ENCODE measurements at regions not wholly inside any gene's neighbourhood (a gene's known extent, or its start where the extent isn't known, plus 50 kb on each side); places are given as distances from the start of the nearest gene placed in this dataset.

DNA sequence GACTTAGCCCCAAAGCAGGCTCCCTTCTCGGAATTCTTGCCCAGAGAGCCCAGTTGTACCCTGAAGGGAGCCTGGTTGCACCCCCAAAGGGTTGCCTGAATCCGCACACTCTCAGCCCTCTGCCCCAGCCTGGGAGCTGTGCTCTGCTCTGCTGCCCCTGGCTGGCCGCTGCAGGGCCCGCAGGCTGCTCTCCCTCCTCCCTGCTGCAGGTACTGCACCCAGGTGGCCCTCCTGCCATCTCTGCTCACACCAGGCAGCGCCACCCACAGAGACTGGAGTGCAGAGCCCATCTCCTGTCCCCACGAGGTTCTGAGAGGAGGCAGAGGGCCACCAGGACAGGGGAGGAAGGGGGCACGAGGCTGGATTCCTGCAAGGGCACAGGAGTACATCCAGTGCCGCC is 134.2 kb upstream of the NSMCE3 start:
- TF ChIP-seq, protein P1, sequence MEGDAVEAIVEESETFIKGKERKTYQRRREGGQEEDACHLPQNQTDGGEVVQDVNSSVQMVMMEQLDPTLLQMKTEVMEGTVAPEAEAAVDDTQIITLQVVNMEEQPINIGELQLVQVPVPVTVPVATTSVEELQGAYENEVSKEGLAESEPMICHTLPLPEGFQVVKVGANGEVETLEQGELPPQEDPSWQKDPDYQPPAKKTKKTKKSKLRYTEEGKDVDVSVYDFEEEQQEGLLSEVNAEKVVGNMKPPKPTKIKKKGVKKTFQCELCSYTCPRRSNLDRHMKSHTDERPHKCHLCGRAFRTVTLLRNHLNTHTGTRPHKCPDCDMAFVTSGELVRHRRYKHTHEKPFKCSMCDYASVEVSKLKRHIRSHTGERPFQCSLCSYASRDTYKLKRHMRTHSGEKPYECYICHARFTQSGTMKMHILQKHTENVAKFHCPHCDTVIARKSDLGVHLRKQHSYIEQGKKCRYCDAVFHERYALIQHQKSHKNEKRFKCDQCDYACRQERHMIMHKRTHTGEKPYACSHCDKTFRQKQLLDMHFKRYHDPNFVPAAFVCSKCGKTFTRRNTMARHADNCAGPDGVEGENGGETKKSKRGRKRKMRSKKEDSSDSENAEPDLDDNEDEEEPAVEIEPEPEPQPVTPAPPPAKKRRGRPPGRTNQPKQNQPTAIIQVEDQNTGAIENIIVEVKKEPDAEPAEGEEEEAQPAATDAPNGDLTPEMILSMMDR (conservative IDR thresholded peaks at IDR 0.05; ENCODE audit: control insufficient read depth, insufficient read depth, low read depth, low read length), result no peak
- no peak for DNase-seq (ENCODE audit: low read depth)
- H3K4me3 ChIP-seq (ENCODE audit: control insufficient read depth, low read depth, low read length), result no peak overlapping the region

DNA sequence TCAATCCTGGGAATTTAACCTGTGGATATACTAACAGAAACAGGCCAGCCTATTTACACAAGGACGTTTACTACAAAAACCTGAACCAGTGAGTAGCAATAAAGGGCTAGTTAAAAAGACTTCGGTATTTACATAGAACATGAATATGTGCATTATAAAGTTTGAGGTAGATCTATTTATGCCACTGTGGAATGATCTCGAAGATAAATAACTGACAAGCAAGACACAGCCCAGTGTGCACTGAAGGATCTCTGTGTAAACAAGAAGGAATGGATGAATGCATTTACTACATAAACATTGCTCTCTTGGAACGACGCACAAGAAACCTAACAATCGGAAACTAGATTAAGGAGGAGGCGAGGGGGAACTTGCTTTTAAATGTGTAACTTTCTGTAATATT is 132.0 kb upstream of the NSMCE3 start:
- no peak overlapping the region for H3K4me3 ChIP-seq (ENCODE audit: control insufficient read depth, low read depth, low read length)
- DNase-seq (ENCODE audit: low read depth), result no peak
- TF ChIP-seq, protein P1 (conservative IDR thresholded peaks at IDR 0.05; ENCODE audit: control insufficient read depth, insufficient read depth, low read depth, low read length), result no peak

DNA sequence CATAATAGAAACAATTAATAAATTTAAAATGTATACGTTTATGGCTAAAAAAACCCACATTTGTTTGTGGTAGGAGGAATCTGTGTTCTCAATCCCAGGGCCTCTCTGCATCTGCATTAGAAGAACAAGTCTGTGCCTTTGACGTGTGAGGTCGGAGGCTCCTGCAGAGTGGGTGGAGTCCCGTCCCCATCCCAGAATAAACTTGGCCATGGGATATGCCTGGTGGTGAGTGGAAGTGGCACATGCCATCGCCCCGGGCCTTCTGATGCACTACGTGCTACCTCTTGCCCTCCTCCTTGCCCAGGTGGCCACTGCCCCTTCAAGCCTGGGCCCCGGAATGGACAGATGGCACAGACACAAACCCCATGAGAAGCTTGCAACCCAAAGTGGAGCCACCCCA is 131.1 kb upstream of the NSMCE3 start:
- H3K4me3 ChIP-seq (ENCODE audit: control insufficient read depth, low read depth, low read length), result no peak overlapping the region
- no peak for DNase-seq (ENCODE audit: low read depth)
- TF ChIP-seq, protein P1 (conservative IDR thresholded peaks at IDR 0.05; ENCODE audit: control insufficient read depth, insufficient read depth, low read depth, low read length), result no peak

DNA sequence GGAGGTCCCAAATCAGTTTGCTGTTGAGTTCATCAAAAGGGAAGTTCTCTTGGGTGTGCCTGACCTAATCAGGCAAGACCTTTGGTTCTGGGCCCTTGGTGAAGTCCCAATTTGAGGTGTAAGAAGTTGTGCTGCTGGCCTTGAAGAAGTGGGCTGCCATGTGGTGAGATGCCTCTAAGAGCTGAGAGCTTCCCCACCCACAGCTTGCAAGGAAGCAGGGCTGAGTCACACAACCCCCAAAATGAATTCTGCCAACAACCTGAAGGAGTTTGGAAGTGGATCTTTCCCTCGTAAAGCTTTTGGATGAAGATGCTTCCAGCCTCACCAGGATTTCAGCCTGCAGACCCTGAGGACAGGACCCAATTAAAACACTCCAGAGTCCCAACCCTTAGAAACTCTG is 129.3 kb upstream of the NSMCE3 start:
- H3K4me3 ChIP-seq (ENCODE audit: control insufficient read depth, low read depth, low read length), result no peak overlapping the region
- no peak for DNase-seq (ENCODE audit: low read depth)
- TF ChIP-seq, protein P1 (conservative IDR thresholded peaks at IDR 0.05; ENCODE audit: control insufficient read depth, insufficient read depth, low read depth, low read length), result no peak

DNA sequence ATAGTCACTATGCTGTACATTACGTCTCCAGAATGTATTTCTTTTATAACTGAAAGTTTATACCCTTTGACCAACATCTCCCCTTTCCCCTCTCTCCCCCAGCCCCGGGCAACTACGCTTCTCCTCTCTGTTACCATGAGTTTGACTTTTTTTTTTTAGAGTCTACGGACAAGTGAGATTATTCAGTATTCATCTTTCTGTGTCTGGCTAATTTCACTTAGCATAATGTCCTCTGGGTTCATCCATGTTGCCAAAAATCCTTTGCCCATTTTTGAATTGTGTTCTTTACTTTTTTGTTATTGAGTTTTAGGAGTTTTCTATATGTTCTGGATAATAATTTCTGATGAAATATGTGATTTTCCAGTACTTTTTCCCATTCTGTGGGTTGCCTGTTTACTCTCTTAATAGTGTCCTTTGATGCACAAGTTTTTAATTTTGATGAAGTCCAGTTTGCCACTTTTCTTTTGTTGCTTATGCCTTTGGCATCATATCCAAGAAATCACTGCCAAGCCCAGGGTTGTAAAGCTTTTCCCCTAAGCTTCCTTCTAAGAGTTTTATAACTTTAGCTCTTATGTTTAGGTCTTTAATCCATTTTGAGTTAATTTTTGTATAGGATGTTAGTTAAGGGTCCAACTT is 126.7 kb upstream of the NSMCE3 start:
- TF ChIP-seq, protein P1 (conservative IDR thresholded peaks at IDR 0.05; ENCODE audit: control insufficient read depth, insufficient read depth, low read depth, low read length), result no peak
- no peak overlapping the region for H3K4me3 ChIP-seq (ENCODE audit: control insufficient read depth, low read depth, low read length)
- no peak for DNase-seq (ENCODE audit: low read depth)

DNA sequence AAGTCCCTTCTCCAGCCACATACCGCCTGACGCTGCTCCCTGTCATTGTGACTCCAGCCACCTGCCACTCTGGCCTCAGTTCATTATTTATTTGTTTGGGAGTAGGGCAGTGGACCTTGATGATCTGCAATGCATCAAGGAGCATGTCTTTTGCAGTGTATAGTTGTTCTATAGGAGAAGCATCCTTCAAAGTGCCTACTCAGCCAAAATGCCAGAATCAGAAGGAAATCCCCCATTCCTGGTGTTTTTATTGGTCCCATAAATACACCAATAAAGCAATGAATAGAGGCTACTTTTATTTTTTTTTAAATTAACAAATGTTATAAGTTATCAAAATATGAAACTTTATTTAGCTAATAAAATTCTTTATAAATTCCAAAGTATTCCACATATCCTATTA is 123.8 kb upstream of the NSMCE3 start:
- no peak overlapping the region for H3K4me3 ChIP-seq (ENCODE audit: control insufficient read depth, low read depth, low read length)
- TF ChIP-seq, protein P1 (conservative IDR thresholded peaks at IDR 0.05; ENCODE audit: control insufficient read depth, insufficient read depth, low read depth, low read length), result no peak
- no peak for DNase-seq (ENCODE audit: low read depth)

DNA sequence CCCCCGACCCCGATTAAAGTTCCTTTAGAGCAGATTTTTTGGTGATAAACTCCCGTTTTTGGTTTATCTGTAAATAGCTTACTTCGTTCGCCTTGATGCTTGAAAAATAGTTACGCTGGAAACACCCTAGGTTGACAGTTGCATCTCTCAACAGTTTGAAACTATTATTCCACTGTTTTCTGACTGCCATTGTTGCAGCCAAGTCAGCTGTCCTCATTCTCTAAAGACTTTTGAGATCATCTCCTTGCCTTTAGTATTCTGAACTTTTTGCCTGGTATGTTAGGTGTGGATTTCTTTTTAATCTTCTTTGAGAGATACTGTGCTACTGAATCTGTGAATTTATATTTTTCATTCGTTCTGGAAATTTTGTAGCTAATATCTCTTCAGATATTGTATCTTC is 122.7 kb upstream of the NSMCE3 start:
- no peak for DNase-seq (ENCODE audit: low read depth)
- TF ChIP-seq, protein P1 (conservative IDR thresholded peaks at IDR 0.05; ENCODE audit: control insufficient read depth, insufficient read depth, low read depth, low read length), result no peak

More for the DNA sequence above, 122.7 kb upstream of the NSMCE3 start:
- no peak overlapping the region for H3K4me3 ChIP-seq (ENCODE audit: control insufficient read depth, low read depth, low read length)

Data from fibroblast of mammary gland (primary cell).